B cell (primary cell): ENCODE measurements at regions not wholly inside any gene's neighbourhood (a gene's known extent, or its start where the extent isn't known, plus 50 kb on each side); places are given as distances from the start of the nearest gene placed in this dataset.

Source experiments
- CTCF ChIP-seq: fragments of 200-600 bp; IDR thresholded peaks from one replicate; pipeline ENCODE4 v1.8.0; 2022; ENCODE audit warnings: antibody characterized with exemption, mild to moderate bottlenecking
- EZH2 ChIP-seq: IDR thresholded peaks from 2 replicates; pipeline ENCODE4 v1.6.1; 2012; ENCODE audit warnings: borderline replicate concordance, low read depth, mild to moderate bottlenecking, moderate library complexity, low read length; ENCODE audit not compliant: insufficient read depth, poor library complexity, severe bottlenecking

GRCh38 chr2:45223531-45223930 is 214.3 kb upstream of the SIX2 start:
- TF ChIP-seq CTCF (no peak), EZH2 (no peak)
